H9 (cell line): ENCODE measurements at regions not wholly inside any gene's neighbourhood (a gene's known extent, or its start where the extent isn't known, plus 50 kb on each side); places are given as distances from the start of the nearest gene placed in this dataset.

Source experiments
- DNase-seq: peaks from one replicate; pipeline ENCODE4 v3.0.0-alpha.2; 2017
- H2AFZ ChIP-seq: one replicate; pipeline ENCODE4 v1.6.1; 2013; ENCODE audit warnings: mild to moderate bottlenecking, low read length, control low read depth, moderate library complexity
- H2AK5ac ChIP-seq: 2 replicates; pipeline ENCODE4 v1.6.1; 2013; ENCODE audit warnings: low read length, control low read depth, mixed read lengths; ENCODE audit not compliant: insufficient read length
- H2BK120ac ChIP-seq: one replicate; pipeline ENCODE4 v1.6.1; 2013; ENCODE audit warnings: low read depth, mild to moderate bottlenecking, low read length, control low read depth, inconsistent platforms; ENCODE audit not compliant: poor library complexity, severe bottlenecking
- H2BK12ac ChIP-seq: 2 replicates; pipeline ENCODE4 v1.6.1; 2013; ENCODE audit warnings: low read length, control low read depth, mixed read lengths, low read depth; ENCODE audit not compliant: insufficient read length
- H2BK15ac ChIP-seq: 2 replicates; pipeline ENCODE4 v1.6.1; 2013; ENCODE audit warnings: low read depth, low read length, control low read depth
- H2BK20ac ChIP-seq: one replicate; pipeline ENCODE4 v1.6.1; 2013; ENCODE audit warnings: low read depth, mild to moderate bottlenecking, low read length, control low read depth, inconsistent platforms; ENCODE audit not compliant: poor library complexity, severe bottlenecking
- H2BK5ac ChIP-seq: 2 replicates; pipeline ENCODE4 v1.6.1; 2013; ENCODE audit warnings: low read length, control low read depth, mixed read lengths; ENCODE audit not compliant: insufficient read length
- H3K14ac ChIP-seq: 2 replicates; pipeline ENCODE4 v1.6.1; 2013; ENCODE audit warnings: low read length, control low read depth; ENCODE audit not compliant: insufficient read depth
- H3K18ac ChIP-seq: 2 replicates; pipeline ENCODE4 v1.6.1; 2013; ENCODE audit warnings: low read depth, mild to moderate bottlenecking, mixed read lengths, low read length, control low read depth; ENCODE audit not compliant: insufficient read length
- H3K23ac ChIP-seq: 2 replicates; pipeline ENCODE4 v1.6.1; 2013; ENCODE audit warnings: low read length, control low read depth, mixed read lengths, low read depth; ENCODE audit not compliant: insufficient read length
- H3K23me2 ChIP-seq: 2 replicates; pipeline ENCODE4 v1.6.1; 2013; ENCODE audit warnings: low read depth, mild to moderate bottlenecking, mixed read lengths, low read length, control low read depth; ENCODE audit not compliant: insufficient read length, poor library complexity, severe bottlenecking
- H3K27ac ChIP-seq: 2 replicates; pipeline ENCODE4 v1.5.1; 2013; ENCODE audit warnings: low read length, control low read depth, mixed read lengths, low read depth; ENCODE audit not compliant: insufficient read length
- H3K27me3 ChIP-seq: 2 replicates; pipeline ENCODE4 v1.6.1; 2013; ENCODE audit warnings: low read length, control low read depth, inconsistent platforms; ENCODE audit not compliant: insufficient read depth
- H3K4ac ChIP-seq: 2 replicates; pipeline ENCODE4 v1.6.1; 2013; ENCODE audit warnings: low read depth, mild to moderate bottlenecking, control low read depth, inconsistent platforms, low read length, moderate library complexity
- H3K4me1 ChIP-seq: 2 replicates; pipeline ENCODE4 v1.6.1; 2013; ENCODE audit warnings: low read length, control low read depth, inconsistent platforms; ENCODE audit not compliant: insufficient read depth
- H3K4me2 ChIP-seq: 2 replicates; pipeline ENCODE4 v1.6.1; 2013; ENCODE audit warnings: low read length, control low read depth, mixed read lengths; ENCODE audit not compliant: insufficient read length, insufficient read depth
- H3K56ac ChIP-seq: 2 replicates; pipeline ENCODE4 v1.6.1; 2013; ENCODE audit warnings: low read depth, mild to moderate bottlenecking, mixed read lengths, low read length, control low read depth; ENCODE audit not compliant: insufficient read length
- H3K79me1 ChIP-seq: 2 replicates; pipeline ENCODE4 v1.6.1; 2013; ENCODE audit warnings: low read depth, mild to moderate bottlenecking, moderate library complexity, low read length, control low read depth, inconsistent platforms; ENCODE audit not compliant: insufficient read depth, poor library complexity, severe bottlenecking
- H3K79me2 ChIP-seq: 2 replicates; pipeline ENCODE4 v1.6.1; 2013; ENCODE audit warnings: low read length, control low read depth, inconsistent platforms; ENCODE audit not compliant: insufficient read depth
- H3K9ac ChIP-seq: 2 replicates; pipeline ENCODE4 v1.6.1; 2013; ENCODE audit warnings: low read length, control low read depth, mixed read lengths; ENCODE audit not compliant: insufficient read length; ENCODE audit errors: extremely low read depth
- H3K9me3 ChIP-seq: one replicate; pipeline ENCODE4 v1.6.1; 2013; ENCODE audit warnings: low read depth, low read length, inconsistent platforms; ENCODE audit not compliant: control insufficient read depth
- H3T11ph ChIP-seq: one replicate; pipeline ENCODE4 v1.6.1; 2013; ENCODE audit warnings: mild to moderate bottlenecking, low read length, control low read depth, inconsistent platforms
- H4K20me1 ChIP-seq: one replicate; pipeline ENCODE4 v1.6.1; 2013; ENCODE audit not compliant: control insufficient read depth, insufficient read length, insufficient read depth
- H4K5ac ChIP-seq: 2 replicates; pipeline ENCODE4 v1.6.1; 2013; ENCODE audit warnings: low read depth, mild to moderate bottlenecking, mixed read lengths, low read length, control low read depth; ENCODE audit not compliant: insufficient read length
- H4K8ac ChIP-seq: replicated peaks from 2 replicates; pipeline ENCODE4 v1.6.1; 2013; ENCODE audit warnings: low read length, control low read depth, mixed read lengths, low read depth; ENCODE audit not compliant: insufficient read length
- H4K91ac ChIP-seq: 2 replicates; pipeline ENCODE4 v1.6.1; 2013; ENCODE audit warnings: low read depth, mild to moderate bottlenecking, moderate library complexity, mixed read lengths, low read length, control low read depth; ENCODE audit not compliant: insufficient read length
- H3K27ac Mint-ChIP-seq, 3 experiments: 2 replicates in 2 of 3; 3 replicates in 1 of 3; pipeline ENCODE4 v1.8.0; 2020 to 2021; ENCODE audit warnings: mixed read lengths in 3 of 3, mild to moderate bottlenecking in 1 of 3, moderate library complexity in 1 of 3
- H3K27me3 Mint-ChIP-seq: 2 replicates; pipeline ENCODE4 v1.8.0; 2021; ENCODE audit warnings: low read depth, mild to moderate bottlenecking, moderate library complexity, mixed read lengths
- H3K36me3 Mint-ChIP-seq, 3 experiments: 2 replicates in 2 of 3; 3 replicates in 1 of 3; pipeline ENCODE4 v1.8.0; 2020 to 2021; ENCODE audit warnings: low read depth in 3 of 3, mixed read lengths in 3 of 3; ENCODE audit not compliant: insufficient read depth in 1 of 3
- H3K4me1 Mint-ChIP-seq, 2 experiments: 2 replicates each; pipeline ENCODE4 v1.8.0; 2020; ENCODE audit warnings: mixed read lengths in 2 of 2
- H3K4me3 Mint-ChIP-seq, 2 experiments: 2 replicates in 1 of 2; 3 replicates in 1 of 2; pipeline ENCODE4 v1.8.0; 2020 to 2021; ENCODE audit warnings: mild to moderate bottlenecking in 2 of 2, mixed read lengths in 2 of 2, moderate library complexity in 1 of 2
- H3K9me3 Mint-ChIP-seq, 2 experiments: 2 replicates in 1 of 2; 3 replicates in 1 of 2; pipeline ENCODE4 v1.8.0; 2020; ENCODE audit warnings: mild to moderate bottlenecking in 2 of 2, mixed read lengths in 2 of 2, moderate library complexity in 1 of 2
- WGBS: extraction: QIAGEN DNeasy Blood & Tissue Kit; methylation state at CpG from one replicate; pipeline ENCODE4 v1.1.7; 2013; ENCODE audit warnings: missing lambda C conversion rate, low lambda C conversion rate, mixed read lengths; ENCODE audit not compliant: insufficient read length; ENCODE audit errors: extremely low coverage; 5-methylcytosine and 5-hydroxymethylcytosine counted together
- TF ChIP-seq, protein P1 (sequence below): fragments of 200-600 bp; sonication (generic); conservative IDR thresholded peaks from 3 replicates; pipeline ENCODE4 v1.8.0; 2021; ENCODE audit warnings: antibody characterized with exemption, mild to moderate bottlenecking

DNA sequence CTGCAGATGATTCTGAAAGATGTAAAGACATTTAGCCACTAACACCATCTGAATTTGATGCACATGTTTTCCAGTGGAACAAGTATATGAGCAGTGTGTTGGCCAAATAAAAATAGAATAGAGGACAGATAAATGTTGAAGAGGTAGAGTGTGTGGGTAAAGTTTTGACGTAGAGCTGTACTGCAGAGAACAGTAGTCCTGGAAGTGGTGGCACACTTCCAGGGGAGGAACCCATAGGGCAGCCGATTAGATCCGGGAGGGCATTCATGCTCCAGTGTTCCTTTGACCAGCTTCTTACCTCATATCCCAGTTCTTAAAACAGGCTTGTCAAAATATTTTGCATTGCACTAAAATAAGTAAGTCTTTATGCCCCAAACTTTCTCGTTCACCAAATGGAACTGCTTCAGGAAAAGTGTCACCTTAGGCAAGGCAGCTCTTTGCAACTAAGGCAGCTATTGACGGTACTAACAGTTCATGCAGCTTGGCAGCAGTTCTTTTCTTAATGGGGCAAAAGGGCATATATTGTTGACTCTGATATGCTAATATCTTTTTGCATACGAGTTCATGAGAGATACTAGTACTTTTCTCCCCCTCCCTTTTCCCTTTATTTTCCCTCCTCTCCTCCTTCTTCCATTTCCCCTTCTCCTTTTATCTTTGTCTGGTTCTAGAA lies 429.3 kb upstream of the AZI2 start:
- Histone ChIP-seq H3K9ac (no peak overlapping the region), H3K18ac (no peak overlapping the region), H2AK5ac (no peak overlapping the region), H2BK12ac (no peak overlapping the region), H3K23ac (no peak overlapping the region), H3K79me1 (no peaks in the 10 kb centered on the region), H3K79me2 (no peaks in the 10 kb centered on the region), H3K56ac (no peak overlapping the region), H4K5ac (no peak overlapping the region), H3T11ph (no peak overlapping the region), H2BK20ac (no peak overlapping the region), H2BK5ac (no peak overlapping the region), H3K23me2 (no peaks in the 10 kb centered on the region), H4K91ac (no peak overlapping the region), H3K9me3 (no peaks in the 10 kb centered on the region), H3K27me3 (no peaks in the 10 kb centered on the region), H3K4ac (no peak overlapping the region), H2BK120ac (no peak overlapping the region), H3K4me1 (no peaks in the 10 kb centered on the region), H2BK15ac (no peak overlapping the region), H4K20me1 (no peaks in the 10 kb centered on the region), H2AFZ (no peak overlapping the region), H4K8ac (no peak overlapping the region), H3K4me2 (no peak overlapping the region), H3K27ac (no peak overlapping the region), H3K14ac (no peak overlapping the region)
- H3K27ac Mint-ChIP-seq, result no peak overlapping the region
- H3K9me3 Mint-ChIP-seq, result peaks cover 0 to 5% of the 10 kb centered on the region in 2 experiments; a peak in 3 of 5 replicates
- WGBS, result no CpG with 5 or more reads among the region's 6 CpGs
- peaks cover 0 to under 1% (median 0%) of the 10 kb centered on the region in 3 experiments; a peak in 1 of 7 replicates for H3K36me3 Mint-ChIP-seq
- no peak for DNase-seq
- no peaks in the 10 kb centered on the region for H3K27me3 Mint-ChIP-seq
- TF ChIP-seq, protein P1, sequence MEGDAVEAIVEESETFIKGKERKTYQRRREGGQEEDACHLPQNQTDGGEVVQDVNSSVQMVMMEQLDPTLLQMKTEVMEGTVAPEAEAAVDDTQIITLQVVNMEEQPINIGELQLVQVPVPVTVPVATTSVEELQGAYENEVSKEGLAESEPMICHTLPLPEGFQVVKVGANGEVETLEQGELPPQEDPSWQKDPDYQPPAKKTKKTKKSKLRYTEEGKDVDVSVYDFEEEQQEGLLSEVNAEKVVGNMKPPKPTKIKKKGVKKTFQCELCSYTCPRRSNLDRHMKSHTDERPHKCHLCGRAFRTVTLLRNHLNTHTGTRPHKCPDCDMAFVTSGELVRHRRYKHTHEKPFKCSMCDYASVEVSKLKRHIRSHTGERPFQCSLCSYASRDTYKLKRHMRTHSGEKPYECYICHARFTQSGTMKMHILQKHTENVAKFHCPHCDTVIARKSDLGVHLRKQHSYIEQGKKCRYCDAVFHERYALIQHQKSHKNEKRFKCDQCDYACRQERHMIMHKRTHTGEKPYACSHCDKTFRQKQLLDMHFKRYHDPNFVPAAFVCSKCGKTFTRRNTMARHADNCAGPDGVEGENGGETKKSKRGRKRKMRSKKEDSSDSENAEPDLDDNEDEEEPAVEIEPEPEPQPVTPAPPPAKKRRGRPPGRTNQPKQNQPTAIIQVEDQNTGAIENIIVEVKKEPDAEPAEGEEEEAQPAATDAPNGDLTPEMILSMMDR, result no peak
- H3K4me3 Mint-ChIP-seq, result no peak overlapping the region
- peaks cover 3 to 8% of the 10 kb centered on the region in 2 experiments; a peak in 2 of 4 replicates for H3K4me1 Mint-ChIP-seq
